ENCODE measurements at regions not wholly inside any gene's neighbourhood (a gene's known extent, or its start where the extent isn't known, plus 50 kb on each side); places are given as distances from the start of the nearest gene placed in this dataset.

DNA sequence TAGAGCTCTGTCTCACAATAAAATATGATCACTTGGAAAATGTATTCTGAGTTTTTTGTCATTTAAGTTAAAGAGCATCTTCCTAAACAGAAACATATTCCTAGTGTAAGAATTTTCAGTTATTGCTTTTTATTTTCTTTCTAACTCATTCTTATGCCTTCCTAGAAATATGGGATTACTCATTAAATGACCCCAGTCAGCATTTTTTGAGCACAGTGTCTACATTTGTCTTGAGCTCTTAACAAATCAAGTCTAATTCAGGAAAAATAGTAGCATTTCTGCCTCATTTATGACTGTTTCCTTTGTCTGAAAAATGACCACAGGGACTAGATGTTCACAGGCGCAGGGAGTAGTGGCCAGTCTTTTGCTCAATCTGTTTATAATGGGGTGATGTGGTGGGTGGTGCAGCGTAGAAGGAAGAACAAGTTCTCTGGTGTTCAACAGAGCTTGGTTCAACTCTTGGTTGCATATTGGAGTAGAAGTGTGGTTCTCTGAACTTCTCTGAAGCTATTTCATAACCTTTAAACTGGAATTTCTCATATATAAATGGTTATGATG, 267.1 kb downstream of the CYRIA start:
- Mint-ChIP-seq H3K9me3 (ENCODE audit: unreplicated experiment) (no peaks in the 10 kb centered on the region), H3K4me1 (ENCODE audit: low read depth, unreplicated experiment) (peaks cover 6% of the 10 kb centered on the region), H3K4me3 (ENCODE audit: unreplicated experiment) (no peak overlapping the region), H3K27ac (ENCODE audit: unreplicated experiment) (no peak overlapping the region), H3K36me3 (ENCODE audit: unreplicated experiment) (no peaks in the 10 kb centered on the region), H3K27me3 (ENCODE audit: unreplicated experiment) (peaks cover 2% of the 10 kb centered on the region)
- DNase-seq, result no peak
- TF ChIP-seq, protein P1, sequence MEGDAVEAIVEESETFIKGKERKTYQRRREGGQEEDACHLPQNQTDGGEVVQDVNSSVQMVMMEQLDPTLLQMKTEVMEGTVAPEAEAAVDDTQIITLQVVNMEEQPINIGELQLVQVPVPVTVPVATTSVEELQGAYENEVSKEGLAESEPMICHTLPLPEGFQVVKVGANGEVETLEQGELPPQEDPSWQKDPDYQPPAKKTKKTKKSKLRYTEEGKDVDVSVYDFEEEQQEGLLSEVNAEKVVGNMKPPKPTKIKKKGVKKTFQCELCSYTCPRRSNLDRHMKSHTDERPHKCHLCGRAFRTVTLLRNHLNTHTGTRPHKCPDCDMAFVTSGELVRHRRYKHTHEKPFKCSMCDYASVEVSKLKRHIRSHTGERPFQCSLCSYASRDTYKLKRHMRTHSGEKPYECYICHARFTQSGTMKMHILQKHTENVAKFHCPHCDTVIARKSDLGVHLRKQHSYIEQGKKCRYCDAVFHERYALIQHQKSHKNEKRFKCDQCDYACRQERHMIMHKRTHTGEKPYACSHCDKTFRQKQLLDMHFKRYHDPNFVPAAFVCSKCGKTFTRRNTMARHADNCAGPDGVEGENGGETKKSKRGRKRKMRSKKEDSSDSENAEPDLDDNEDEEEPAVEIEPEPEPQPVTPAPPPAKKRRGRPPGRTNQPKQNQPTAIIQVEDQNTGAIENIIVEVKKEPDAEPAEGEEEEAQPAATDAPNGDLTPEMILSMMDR (IDR thresholded peaks at IDR 0.05; ENCODE audit: partially characterized antibody, unreplicated experiment), result no peak

DNA sequence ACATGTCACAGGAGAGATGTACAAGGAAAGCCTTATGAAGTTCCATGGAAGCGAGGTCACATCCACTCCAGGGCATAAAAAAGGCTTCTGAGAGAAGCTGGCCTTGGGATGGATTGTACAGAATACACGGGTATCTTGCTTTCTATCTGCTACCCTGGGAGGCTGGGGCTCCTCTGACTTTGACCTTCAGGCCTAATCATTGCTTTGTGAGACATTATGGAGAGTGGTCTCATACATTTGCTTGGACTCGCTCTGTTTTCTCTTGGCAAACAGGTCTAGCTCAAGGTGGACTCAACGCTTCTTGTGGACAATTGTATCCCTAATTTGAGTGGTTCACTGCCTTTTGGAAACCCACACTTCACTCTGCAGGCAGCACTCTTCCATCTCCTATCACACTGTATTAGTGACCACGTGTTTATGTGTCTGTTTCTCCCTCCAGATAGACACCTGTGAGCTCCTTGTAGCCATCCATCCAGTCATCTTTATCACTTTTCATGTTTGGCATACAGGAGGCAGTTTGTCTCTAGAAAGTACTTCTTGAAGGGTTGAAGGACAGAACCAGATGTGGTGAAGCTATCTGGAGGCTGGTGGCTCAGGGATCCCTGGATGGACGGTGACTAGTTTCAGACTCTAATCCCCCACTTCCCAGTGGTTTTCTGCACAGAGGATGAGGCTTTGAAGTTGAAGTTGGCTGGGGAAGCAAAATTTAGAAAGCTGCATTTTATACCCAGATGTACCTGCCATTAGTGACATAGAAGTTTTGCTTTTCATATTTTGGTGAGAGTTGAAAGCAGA, 267.8 kb downstream of the CYRIA start:
- Mint-ChIP-seq H3K27ac (ENCODE audit: unreplicated experiment) (no peak overlapping the region), H3K4me1 (ENCODE audit: low read depth, unreplicated experiment) (peaks cover 9% of the 10 kb centered on the region), H3K4me3 (ENCODE audit: unreplicated experiment) (no peak overlapping the region), H3K36me3 (ENCODE audit: unreplicated experiment) (no peaks in the 10 kb centered on the region), H3K27me3 (ENCODE audit: unreplicated experiment) (peaks cover 2% of the 10 kb centered on the region), H3K9me3 (ENCODE audit: unreplicated experiment) (no peaks in the 10 kb centered on the region)
- DNase-seq, result no peak
- TF ChIP-seq, protein P1 (IDR thresholded peaks at IDR 0.05; ENCODE audit: partially characterized antibody, unreplicated experiment), result no peak

DNA sequence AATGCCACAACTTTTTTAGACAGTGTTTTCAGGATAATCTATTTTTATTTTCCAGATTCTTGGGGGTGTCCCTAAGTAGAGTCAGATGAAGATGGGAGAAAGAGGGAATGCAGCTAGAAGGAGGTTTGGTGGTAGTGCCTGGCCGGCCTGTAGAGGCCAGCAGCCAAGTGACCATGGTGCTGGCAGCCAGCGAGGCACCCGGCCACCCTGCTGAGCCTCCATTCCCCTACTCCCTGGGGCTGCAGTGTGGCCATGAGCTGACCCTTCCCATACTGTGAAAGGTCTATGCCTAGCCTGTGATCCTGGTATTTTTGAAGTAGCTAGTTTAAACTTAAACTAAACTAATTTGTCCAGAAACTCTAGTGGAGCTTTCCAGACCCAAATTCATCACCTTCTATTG, 268.6 kb downstream of the CYRIA start:
- H3K27ac Mint-ChIP-seq (ENCODE audit: unreplicated experiment), result no peak overlapping the region
- no peaks in the 10 kb centered on the region for H3K9me3 Mint-ChIP-seq (ENCODE audit: unreplicated experiment)
- no peak overlapping the region for H3K4me3 Mint-ChIP-seq (ENCODE audit: unreplicated experiment)
- DNase-seq, result no peak
- H3K27me3 Mint-ChIP-seq (ENCODE audit: unreplicated experiment), result peaks cover 2% of the 10 kb centered on the region
- H3K36me3 Mint-ChIP-seq (ENCODE audit: unreplicated experiment), result no peaks in the 10 kb centered on the region
- peaks cover 8% of the 10 kb centered on the region for H3K4me1 Mint-ChIP-seq (ENCODE audit: low read depth, unreplicated experiment)
- TF ChIP-seq, protein P1 (IDR thresholded peaks at IDR 0.05; ENCODE audit: partially characterized antibody, unreplicated experiment), result no peak

DNA sequence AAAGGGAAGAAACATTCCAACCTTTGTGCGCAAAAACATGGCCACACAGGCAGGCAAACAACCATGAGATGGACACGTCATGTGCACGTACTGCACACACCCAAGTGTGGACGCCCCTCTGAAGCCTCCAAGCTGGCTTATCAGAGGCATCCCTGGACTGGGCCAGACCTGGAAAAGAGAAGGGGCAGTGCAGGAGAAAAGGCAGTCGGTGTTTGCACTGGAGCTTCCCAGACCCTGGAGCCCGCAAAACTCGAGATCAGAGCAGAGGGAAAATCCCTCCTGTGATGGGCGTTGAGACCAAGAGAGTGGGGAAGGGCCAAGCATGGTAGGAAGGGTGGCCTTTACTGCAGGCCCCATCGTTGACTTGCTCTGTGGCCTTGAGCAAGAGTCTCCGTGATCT, 269.5 kb downstream of the CYRIA start:
- TF ChIP-seq, protein P1 (IDR thresholded peaks at IDR 0.05; ENCODE audit: partially characterized antibody, unreplicated experiment), result no peak
- H3K4me3 Mint-ChIP-seq (ENCODE audit: unreplicated experiment), result no peak overlapping the region
- H3K9me3 Mint-ChIP-seq (ENCODE audit: unreplicated experiment), result no peaks in the 10 kb centered on the region
- no peak for DNase-seq
- H3K27ac Mint-ChIP-seq (ENCODE audit: unreplicated experiment), result no peak overlapping the region
- no peaks in the 10 kb centered on the region for H3K27me3 Mint-ChIP-seq (ENCODE audit: unreplicated experiment)
- H3K4me1 Mint-ChIP-seq (ENCODE audit: low read depth, unreplicated experiment), result peaks cover 5% of the 10 kb centered on the region
- H3K36me3 Mint-ChIP-seq (ENCODE audit: unreplicated experiment), result no peaks in the 10 kb centered on the region

DNA sequence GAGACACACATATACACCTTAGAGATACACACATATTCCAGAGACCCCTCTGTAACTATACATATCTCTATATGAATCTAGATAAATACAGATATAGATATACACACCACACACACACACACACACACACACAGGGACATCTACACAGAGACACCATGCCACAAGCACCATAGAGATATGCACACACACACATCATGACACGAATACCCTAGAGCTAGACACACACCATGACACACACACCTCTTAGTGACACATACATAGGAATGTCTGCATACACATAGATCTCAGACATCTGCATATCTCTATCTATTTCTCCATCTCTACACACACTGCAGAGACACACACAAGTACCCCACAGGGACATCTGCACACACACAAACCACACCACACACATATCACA, 270.0 kb downstream of the CYRIA start:
- no peak for DNase-seq
- Mint-ChIP-seq H3K27ac (ENCODE audit: unreplicated experiment) (no peak overlapping the region), H3K4me3 (ENCODE audit: unreplicated experiment) (no peak overlapping the region), H3K9me3 (ENCODE audit: unreplicated experiment) (no peaks in the 10 kb centered on the region), H3K4me1 (ENCODE audit: low read depth, unreplicated experiment) (peaks cover 5% of the 10 kb centered on the region), H3K27me3 (ENCODE audit: unreplicated experiment) (no peaks in the 10 kb centered on the region), H3K36me3 (ENCODE audit: unreplicated experiment) (no peaks in the 10 kb centered on the region)
- TF ChIP-seq, protein P1 (IDR thresholded peaks at IDR 0.05; ENCODE audit: partially characterized antibody, unreplicated experiment), result no peak
